Keratinocyte (primary cell): ENCODE measurements at regions not wholly inside any gene's neighbourhood (a gene's known extent, or its start where the extent isn't known, plus 50 kb on each side); places are given as distances from the start of the nearest gene placed in this dataset.

Experiments
- DNase-seq: peaks from one replicate; pipeline ENCODE4 v3.0.0-alpha.2; 2011; ENCODE audit warnings: low read depth, missing footprints, low spot score
- FAIRE-seq: peaks from 2 replicates; lab custom pipeline; 2011; peaks lifted over from hg19 to GRCh38; lab: Jason Lieb, UNC
- H2AFZ ChIP-seq: 2 replicates; pipeline ENCODE4 v1.6.0; 2012; ENCODE audit warnings: low read length, control low read depth, inconsistent platforms; ENCODE audit not compliant: control insufficient read depth
- H3K27ac ChIP-seq: 2 replicates; pipeline ENCODE4 v1.5.1; 2011; ENCODE audit warnings: low read length; ENCODE audit not compliant: control insufficient read depth, insufficient read depth
- H3K27me3 ChIP-seq: 3 replicates; pipeline ENCODE4 v1.6.0; 2011; ENCODE audit warnings: low read length; ENCODE audit not compliant: control insufficient read depth, insufficient read depth; ENCODE audit errors: extremely low read depth
- H3K36me3 ChIP-seq, 2 experiments: 2 replicates in 1 of 2; 3 replicates in 1 of 2; pipeline ENCODE4 v1.5.1; 2011; ENCODE audit warnings: low read length in 2 of 2, mild to moderate bottlenecking in 1 of 2; ENCODE audit not compliant: control insufficient read depth in 2 of 2, insufficient read depth in 2 of 2; ENCODE audit errors: extremely low read depth in 1 of 2
- H3K4me1 ChIP-seq: 3 replicates; pipeline ENCODE4 v1.5.1; 2011; ENCODE audit warnings: low read length; ENCODE audit not compliant: control insufficient read depth, insufficient read depth; ENCODE audit errors: extremely low read depth
- H3K4me2 ChIP-seq: 3 replicates; pipeline ENCODE4 v1.6.0; 2011; ENCODE audit warnings: low read depth, low read length; ENCODE audit not compliant: control insufficient read depth, insufficient read depth; ENCODE audit errors: extremely low read depth
- H3K4me3 ChIP-seq, 3 experiments: fragments of 200-600 bp in 1 of 3; sonication (generic) in 1 of 3; 2 replicates in 2 of 3; 3 replicates in 1 of 3; pipeline ENCODE4 v1.5.1; 2011 to 2016; ENCODE audit warnings: low read length in 3 of 3, mild to moderate bottlenecking in 3 of 3, control low read depth in 2 of 3, inconsistent platforms in 1 of 3, low read depth in 1 of 3, mixed read lengths in 1 of 3, mixed run types in 1 of 3, moderate library complexity in 1 of 3; ENCODE audit not compliant: control insufficient read depth in 2 of 3, insufficient read depth in 2 of 3; ENCODE audit errors: extremely low read depth in 1 of 3
- H3K79me2 ChIP-seq: 2 replicates; pipeline ENCODE4 v1.6.0; 2012; ENCODE audit warnings: low read length; ENCODE audit not compliant: control insufficient read depth, insufficient read depth
- H3K9ac ChIP-seq: 3 replicates; pipeline ENCODE4 v1.6.0; 2011; ENCODE audit warnings: low read length; ENCODE audit not compliant: control insufficient read depth, insufficient read depth; ENCODE audit errors: extremely low read depth
- H3K9me1 ChIP-seq: 3 replicates; pipeline ENCODE4 v1.6.0; 2011; ENCODE audit warnings: low read length; ENCODE audit not compliant: control insufficient read depth, insufficient read depth; ENCODE audit errors: extremely low read depth
- H3K9me3 ChIP-seq: 2 replicates; pipeline ENCODE4 v1.5.1; 2012; ENCODE audit warnings: low read depth, low read length; ENCODE audit not compliant: control insufficient read depth
- H4K20me1 ChIP-seq: 3 replicates; pipeline ENCODE4 v1.6.0; 2011; ENCODE audit warnings: low read length; ENCODE audit not compliant: control insufficient read depth, insufficient read depth; ENCODE audit errors: extremely low read depth
- EZH2 ChIP-seq: IDR thresholded peaks from one replicate; pipeline ENCODE4 v1.6.1; 2012; ENCODE audit warnings: inconsistent platforms, mild to moderate bottlenecking, low read length, moderate library complexity
- dilution Hi-C: fragments of 300-500 bp; cut with MboI; formaldehyde crosslinking; loops from one replicate; pipeline ENCODE4 v1.7.0; 2020; ENCODE audit warnings: low sequenced_read_pairs; ENCODE audit not compliant: extremely low pct_ligation_motif_present
- TF ChIP-seq, protein P1 (sequence below), 3 experiments: IDR thresholded peaks in 1 of 3; conservative IDR thresholded peaks in 1 of 3; optimal IDR thresholded peaks in 1 of 3; 2 replicates in 2 of 3; 3 replicates in 1 of 3; pipeline versions ENCODE3 to v1.5.1; 2011; ENCODE audit warnings: low read length in 3 of 3, mild to moderate bottlenecking in 3 of 3, moderate library complexity in 2 of 3, control low read depth in 1 of 3, inconsistent platforms in 1 of 3; ENCODE audit not compliant: insufficient read depth in 2 of 3; ENCODE audit errors: extremely low read depth in 1 of 3

DNA sequence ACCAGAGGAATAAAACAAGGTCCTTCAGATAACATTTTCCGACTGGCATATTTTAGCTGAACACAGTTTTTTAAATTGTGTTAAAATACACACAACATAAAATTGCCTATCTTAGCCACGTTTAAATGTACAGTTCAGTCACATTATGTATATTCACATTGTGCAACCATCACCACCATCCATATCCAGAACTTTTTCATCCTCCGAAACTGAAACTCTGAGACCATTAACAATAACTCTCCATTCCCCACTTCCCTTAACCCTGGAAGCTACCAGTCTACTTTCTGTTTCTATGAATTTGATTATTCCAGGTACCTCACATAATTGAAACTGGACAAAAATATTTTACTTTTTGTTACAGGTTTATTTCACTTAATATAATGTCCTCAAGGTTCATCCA lies 213.3 kb downstream of the ETS1 start:
- no peak for DNase-seq
- no peak for FAIRE-seq
- Histone ChIP-seq H3K4me2 (no peak overlapping the region), H3K9me1 (no peaks in the 10 kb centered on the region), H3K79me2 (no peaks in the 10 kb centered on the region), H3K4me1 (no peaks in the 10 kb centered on the region), H3K36me3 (no peaks in the 10 kb centered on the region), H3K9me3 (no peaks in the 10 kb centered on the region), H3K27ac (no peak overlapping the region), H3K4me3 (no peak overlapping the region), H3K9ac (no peak overlapping the region), H4K20me1 (no peaks in the 10 kb centered on the region), H2AFZ (no peak overlapping the region), H3K27me3 (no peaks in the 10 kb centered on the region)
- TF ChIP-seq, protein P1, sequence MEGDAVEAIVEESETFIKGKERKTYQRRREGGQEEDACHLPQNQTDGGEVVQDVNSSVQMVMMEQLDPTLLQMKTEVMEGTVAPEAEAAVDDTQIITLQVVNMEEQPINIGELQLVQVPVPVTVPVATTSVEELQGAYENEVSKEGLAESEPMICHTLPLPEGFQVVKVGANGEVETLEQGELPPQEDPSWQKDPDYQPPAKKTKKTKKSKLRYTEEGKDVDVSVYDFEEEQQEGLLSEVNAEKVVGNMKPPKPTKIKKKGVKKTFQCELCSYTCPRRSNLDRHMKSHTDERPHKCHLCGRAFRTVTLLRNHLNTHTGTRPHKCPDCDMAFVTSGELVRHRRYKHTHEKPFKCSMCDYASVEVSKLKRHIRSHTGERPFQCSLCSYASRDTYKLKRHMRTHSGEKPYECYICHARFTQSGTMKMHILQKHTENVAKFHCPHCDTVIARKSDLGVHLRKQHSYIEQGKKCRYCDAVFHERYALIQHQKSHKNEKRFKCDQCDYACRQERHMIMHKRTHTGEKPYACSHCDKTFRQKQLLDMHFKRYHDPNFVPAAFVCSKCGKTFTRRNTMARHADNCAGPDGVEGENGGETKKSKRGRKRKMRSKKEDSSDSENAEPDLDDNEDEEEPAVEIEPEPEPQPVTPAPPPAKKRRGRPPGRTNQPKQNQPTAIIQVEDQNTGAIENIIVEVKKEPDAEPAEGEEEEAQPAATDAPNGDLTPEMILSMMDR (optimal IDR thresholded peaks at IDR 0.05 in 1 of 3, IDR thresholded peaks at IDR 0.05 in 1 of 3, conservative IDR thresholded peaks at IDR 0.05 in 1 of 3; ENCODE audit: extremely low read depth in 1 of 3, insufficient read depth in 2 of 3, low read length in 3 of 3), result no peak
- TF ChIP-seq EZH2, result no peak
- dilution Hi-C loops, result no loop called here

DNA sequence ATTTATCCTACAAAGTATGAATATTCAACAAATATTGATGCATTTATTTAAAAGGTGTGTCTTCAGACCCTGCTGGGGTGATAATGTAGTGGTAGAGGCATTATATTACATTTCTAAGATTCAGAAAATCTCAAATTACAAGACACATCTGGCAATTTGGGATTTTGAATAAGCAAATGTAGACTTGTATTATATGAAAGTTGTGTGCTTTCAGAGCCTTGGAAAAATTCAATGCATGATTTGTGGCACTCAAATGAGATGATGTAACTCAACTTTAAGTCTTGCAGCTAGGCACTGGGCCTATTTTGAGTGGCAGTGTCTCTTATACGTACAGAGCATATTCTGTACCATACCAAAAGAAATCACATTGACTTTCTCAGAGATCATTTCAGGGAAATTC lies 214.4 kb downstream of the ETS1 start:
- Histone ChIP-seq H4K20me1 (no peaks in the 10 kb centered on the region), H3K9me3 (no peaks in the 10 kb centered on the region), H3K27ac (no peak overlapping the region), H3K36me3 (no peaks in the 10 kb centered on the region), H3K4me2 (no peak overlapping the region), H3K27me3 (no peaks in the 10 kb centered on the region), H2AFZ (no peak overlapping the region), H3K9ac (no peak overlapping the region), H3K4me1 (no peaks in the 10 kb centered on the region), H3K4me3 (no peak overlapping the region), H3K79me2 (no peaks in the 10 kb centered on the region), H3K9me1 (no peaks in the 10 kb centered on the region)
- FAIRE-seq (no peak), DNase-seq (no peak)
- TF ChIP-seq, protein P1 (optimal IDR thresholded peaks at IDR 0.05 in 1 of 3, IDR thresholded peaks at IDR 0.05 in 1 of 3, conservative IDR thresholded peaks at IDR 0.05 in 1 of 3; ENCODE audit: extremely low read depth in 1 of 3, insufficient read depth in 2 of 3, low read length in 3 of 3), result no peak
- no peak for TF ChIP-seq EZH2
- dilution Hi-C loops, result no loop called here
